Embryonic facial prominence (tissue), 1 donor: ENCODE measurements at regions not wholly inside any gene's neighbourhood (a gene's known extent, or its start where the extent isn't known, plus 50 kb on each side); places are given as distances from the start of the nearest gene placed in this dataset.
"Not testable (repeated sequence)": the region's sequence is repeated elsewhere in the genome, so short reads cannot be mapped to it uniquely, and the experiment has no call there.

Experiments used
- DNase-seq: peaks from one replicate; pipeline ENCODE4 v3.0.0-alpha.2; 2016; ENCODE audit errors: extremely low spot score

- DNase-seq, result not testable (repeated sequence)
Observed at GRCh38 chr1:143778178-143778577, 193.6 kb downstream of the FAM72C start.

- DNase-seq, result not testable (repeated sequence)
Observed at GRCh38 chr1:143764831-143765230, 207.0 kb downstream of the FAM72C start.

- not testable (repeated sequence) for DNase-seq
Observed at GRCh38 chr1:143760366-143760765, 211.4 kb downstream of the FAM72C start.

GRCh38 chr1:143755961-143756360 lies 215.8 kb downstream of the FAM72C start:
- not testable (repeated sequence) for DNase-seq

- DNase-seq, result no peak
Observed at GRCh38 chr1:143748906-143749305, 222.9 kb downstream of the FAM72C start.

GRCh38 chr1:143736562-143736961 lies 235.2 kb downstream of the FAM72C start:
- no peak for DNase-seq

GRCh38 chr1:143735764-143736461 lies 235.9 kb downstream of the FAM72C start:
- DNase-seq, result no peak

GRCh38 chr1:143734261-143734660 lies 237.5 kb downstream of the FAM72C start:
- DNase-seq, result not testable (repeated sequence)

GRCh38 chr1:143730890-143731289 lies 240.9 kb downstream of the FAM72C start:
- DNase-seq, result not testable (repeated sequence)

GRCh38 chr1:143729449-143730111 lies 242.2 kb downstream of the FAM72C start:
- not testable (repeated sequence) for DNase-seq

- DNase-seq, result not testable (repeated sequence)
Observed at GRCh38 chr1:143728802-143729448, 242.9 kb downstream of the FAM72C start.

GRCh38 chr1:143727263-143727662 lies 244.5 kb downstream of the FAM72C start:
- no peak for DNase-seq

GRCh38 chr1:143721024-143721373 lies 250.8 kb downstream of the FAM72C start:
- DNase-seq, result no peak

- DNase-seq, result no peak
Observed at GRCh38 chr1:143720087-143721023, 251.4 kb downstream of the FAM72C start.

- DNase-seq, result no peak
Observed at GRCh38 chr1:143718524-143718923, 253.3 kb downstream of the FAM72C start.

GRCh38 chr1:143718021-143718420 lies 253.8 kb downstream of the FAM72C start:
- DNase-seq, result no peak

GRCh38 chr1:143717434-143717833 lies 254.4 kb downstream of the FAM72C start:
- no peak for DNase-seq

GRCh38 chr1:143714913-143715312 lies 256.9 kb downstream of the FAM72C start:
- not testable (repeated sequence) for DNase-seq

- not testable (repeated sequence) for DNase-seq
Observed at GRCh38 chr1:143709606-143710259, 262.1 kb downstream of the FAM72C start.

- DNase-seq, result not testable (repeated sequence)
Observed at GRCh38 chr1:143702739-143703138, 269.0 kb downstream of the FAM72C start.

- DNase-seq, result no peak
Observed at GRCh38 chr1:143699731-143700130, 272.1 kb downstream of the FAM72C start.
